Coronary artery (tissue), 2 donors: ENCODE measurements at regions not wholly inside any gene's neighbourhood (a gene's known extent, or its start where the extent isn't known, plus 50 kb on each side); places are given as distances from the start of the nearest gene placed in this dataset.

Experiments
- DNase-seq: peaks from one replicate; pipeline ENCODE4 v3.0.0-alpha.2; 2017; ENCODE audit warnings: low spot score
- H3K27ac ChIP-seq, 2 donors: fragments of 200-600 bp; sonication (generic); one replicate each; pipeline ENCODE4 v1.5.1; 2016 to 2019
- H3K4me3 ChIP-seq: fragments of 200-600 bp; sonication (generic); 2 replicates; pipeline ENCODE4 v1.5.1; 2016; ENCODE audit warnings: mild to moderate bottlenecking, moderate library complexity
- TF ChIP-seq, protein P1 (sequence below): fragments of 200-600 bp; sonication (generic); IDR thresholded peaks from one replicate; pipeline ENCODE4 v1.5.1; 2019; ENCODE audit warnings: antibody characterized with exemption

DNA sequence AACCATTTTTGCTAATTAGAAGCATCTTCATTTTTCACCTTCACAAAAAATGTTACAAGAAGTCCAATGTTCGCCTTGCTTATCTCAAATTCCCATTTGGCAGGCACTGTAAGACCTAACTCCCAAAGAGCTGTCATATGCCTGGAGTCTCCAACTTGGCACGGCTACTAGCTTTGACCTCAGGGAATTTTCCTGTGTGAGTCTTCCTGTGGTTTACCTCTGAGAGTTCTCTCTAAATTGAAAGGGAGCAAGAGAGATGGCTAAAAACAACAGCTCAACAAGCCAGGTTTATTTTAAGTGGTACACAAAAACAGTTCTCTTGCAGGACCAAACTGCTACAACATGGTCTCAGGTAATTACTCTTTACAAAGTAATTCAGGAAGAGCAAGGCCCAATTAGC, 756.0 kb upstream of the ADGRL2 start:
- Histone ChIP-seq H3K4me3 (no peak overlapping the region), H3K27ac (no peak overlapping the region)
- DNase-seq, result no peak
- TF ChIP-seq, protein P1, sequence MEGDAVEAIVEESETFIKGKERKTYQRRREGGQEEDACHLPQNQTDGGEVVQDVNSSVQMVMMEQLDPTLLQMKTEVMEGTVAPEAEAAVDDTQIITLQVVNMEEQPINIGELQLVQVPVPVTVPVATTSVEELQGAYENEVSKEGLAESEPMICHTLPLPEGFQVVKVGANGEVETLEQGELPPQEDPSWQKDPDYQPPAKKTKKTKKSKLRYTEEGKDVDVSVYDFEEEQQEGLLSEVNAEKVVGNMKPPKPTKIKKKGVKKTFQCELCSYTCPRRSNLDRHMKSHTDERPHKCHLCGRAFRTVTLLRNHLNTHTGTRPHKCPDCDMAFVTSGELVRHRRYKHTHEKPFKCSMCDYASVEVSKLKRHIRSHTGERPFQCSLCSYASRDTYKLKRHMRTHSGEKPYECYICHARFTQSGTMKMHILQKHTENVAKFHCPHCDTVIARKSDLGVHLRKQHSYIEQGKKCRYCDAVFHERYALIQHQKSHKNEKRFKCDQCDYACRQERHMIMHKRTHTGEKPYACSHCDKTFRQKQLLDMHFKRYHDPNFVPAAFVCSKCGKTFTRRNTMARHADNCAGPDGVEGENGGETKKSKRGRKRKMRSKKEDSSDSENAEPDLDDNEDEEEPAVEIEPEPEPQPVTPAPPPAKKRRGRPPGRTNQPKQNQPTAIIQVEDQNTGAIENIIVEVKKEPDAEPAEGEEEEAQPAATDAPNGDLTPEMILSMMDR, result no peak

DNA sequence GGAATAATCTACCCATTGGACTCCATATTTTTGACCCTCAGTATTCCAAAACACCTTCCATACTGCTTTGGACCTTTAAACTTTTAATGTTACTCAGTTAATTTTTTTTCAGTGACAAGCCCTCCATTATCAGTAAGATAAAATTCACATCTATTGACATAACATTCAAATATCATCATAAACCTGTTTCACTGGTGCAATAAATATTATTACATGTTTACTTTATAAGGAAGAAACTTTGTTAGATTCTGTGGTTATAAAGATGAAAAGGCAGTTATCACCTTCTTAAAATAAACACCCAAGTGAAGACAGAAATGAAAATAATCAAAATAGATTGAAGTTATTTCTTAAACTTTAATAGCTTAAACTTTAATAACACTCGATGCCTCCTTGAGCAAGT, 758.5 kb upstream of the ADGRL2 start:
- TF ChIP-seq, protein P1, result no peak
- H3K4me3 ChIP-seq, result no peak overlapping the region
- no peak for DNase-seq
- no peak overlapping the region for H3K27ac ChIP-seq

- DNase-seq, result no peak
- no peak overlapping the region for H3K4me3 ChIP-seq
- no peak overlapping the region for H3K27ac ChIP-seq
- TF ChIP-seq, protein P1, result no peak
Measured at GRCh38 chr1:81034291-81034690, 766.4 kb upstream of the ADGRL2 start.

DNA sequence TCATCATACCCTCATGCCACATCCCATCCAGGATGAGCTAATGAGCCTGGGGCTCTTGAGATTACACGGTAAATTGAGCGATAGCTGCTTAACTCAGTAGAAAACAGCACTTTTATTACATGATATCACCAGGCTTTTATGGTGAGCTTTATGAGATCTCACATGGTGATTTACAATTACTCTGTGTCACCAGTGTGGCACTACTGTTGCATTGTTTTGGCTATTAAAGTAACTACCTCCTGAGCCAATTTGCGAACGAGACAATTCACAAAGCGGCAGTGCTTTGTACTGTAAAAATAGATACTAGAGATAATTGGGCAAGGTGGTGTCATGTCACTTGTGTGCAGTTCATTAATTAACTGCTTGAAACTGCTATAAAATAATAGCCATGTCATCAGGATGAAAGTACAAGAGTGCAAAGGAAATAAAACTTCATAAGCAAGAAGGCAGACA, 767.7 kb upstream of the ADGRL2 start:
- H3K27ac ChIP-seq, result no peak overlapping the region
- TF ChIP-seq, protein P1, result no peak
- DNase-seq, result no peak
- no peak overlapping the region for H3K4me3 ChIP-seq

- TF ChIP-seq, protein P1, result no peak
- no peak overlapping the region for H3K4me3 ChIP-seq
- H3K27ac ChIP-seq, result no peak overlapping the region
- no peak for DNase-seq
Measured at GRCh38 chr1:81032374-81032773, 768.4 kb upstream of the ADGRL2 start.

DNA sequence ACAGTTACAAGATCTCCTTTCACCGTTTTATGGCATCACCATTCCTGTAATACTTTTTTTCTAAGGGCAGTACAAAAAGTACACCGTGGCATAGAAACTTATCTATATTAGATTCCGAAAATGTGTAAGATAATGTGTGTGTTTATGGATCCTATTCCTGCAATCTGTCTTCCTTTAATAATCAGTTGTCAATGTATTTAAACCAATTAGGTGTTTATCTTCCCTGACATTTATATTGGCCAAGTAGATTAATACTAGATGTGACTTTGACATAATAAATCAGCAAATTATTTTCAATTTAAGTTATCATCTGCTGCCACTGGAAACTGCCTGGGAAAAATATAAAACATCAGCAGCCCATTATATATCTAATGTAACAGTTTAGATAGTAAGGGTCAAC, 770.3 kb upstream of the ADGRL2 start:
- TF ChIP-seq, protein P1, result no peak
- no peak for DNase-seq

DNA sequence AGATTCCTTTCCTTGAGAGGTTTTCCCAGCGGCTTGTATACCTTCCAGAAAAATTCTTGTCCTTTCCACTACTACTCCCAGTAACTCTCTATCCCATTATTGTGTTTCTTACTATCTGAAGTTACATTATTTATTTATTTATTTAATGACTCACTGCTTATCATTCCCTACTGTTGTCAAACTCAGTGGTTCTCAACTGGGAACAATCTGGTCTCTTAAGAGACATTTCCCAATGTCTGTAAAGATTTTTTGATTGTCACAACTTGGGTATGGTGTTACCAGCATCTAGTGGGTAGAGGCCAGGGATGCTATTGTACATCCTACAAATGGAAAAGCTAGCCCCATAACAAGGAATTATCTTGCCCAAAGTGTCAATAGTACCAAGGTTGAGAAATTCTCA, 771.5 kb upstream of the ADGRL2 start:
- Histone ChIP-seq H3K4me3 (no peak overlapping the region), H3K27ac (no peak overlapping the region)
- TF ChIP-seq, protein P1, result no peak
- DNase-seq, result no peak

More for the DNA sequence above, 770.3 kb upstream of the ADGRL2 start:
- H3K4me3 ChIP-seq, result no peak overlapping the region
- H3K27ac ChIP-seq, result no peak overlapping the region
